ENCODE measurements at regions not wholly inside any gene's neighbourhood (a gene's known extent, or its start where the extent isn't known, plus 50 kb on each side); places are given as distances from the start of the nearest gene placed in this dataset.
"Not testable (repeated sequence)": the region's sequence is repeated elsewhere in the genome, so short reads cannot be mapped to it uniquely, and the experiment has no call there.

GRCh38 chr1:173330952-173331548, 123.9 kb upstream of the TNFSF4 start:
- H3K4me3 ChIP-seq; H3K27ac ChIP-seq; in situ Hi-C loops (cut with MboI; ENCODE audit: low pct_unique_long_range_greater_than_20kb in 2 of 9, low sequenced_read_pairs in 9 of 9, unreplicated experiment in 9 of 9); ATAC-seq (replicated peaks in 6 of 8); H3K4me1 ChIP-seq (replicated peaks in 1 of 2): not testable (repeated sequence)
- 75 to 100% (median 97%) methylated on average over 2 to 9 of the region's 10 CpGs for WGBS, 10 experiments

DNA sequence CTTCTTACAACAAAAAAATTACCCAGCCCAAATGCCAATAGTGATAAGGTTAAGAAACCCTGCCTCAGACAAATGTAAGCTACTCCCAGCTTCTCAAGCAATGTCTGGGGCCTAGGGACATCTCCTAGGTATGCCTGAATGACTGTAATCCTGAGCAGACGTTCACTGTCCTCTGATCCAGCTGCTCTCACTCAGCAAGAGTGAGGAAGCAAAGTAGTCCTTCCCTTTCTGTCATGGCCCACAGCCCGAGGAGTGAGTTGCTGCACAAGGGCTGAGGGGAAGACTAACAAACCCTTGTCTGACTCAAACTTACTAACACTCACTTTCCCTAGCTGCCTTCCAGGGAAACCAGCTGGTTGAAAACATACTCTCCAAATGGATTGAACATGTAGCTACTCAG, 124.9 kb upstream of the TNFSF4 start:
- Histone ChIP-seq H3K4me3 (no peak overlapping the region), H3K27ac (no peak overlapping the region), H3K4me1 (replicated peaks in 1 of 2) (no peaks in the 10 kb centered on the region)
- in situ Hi-C loops (cut with MboI; ENCODE audit: low pct_unique_long_range_greater_than_20kb in 2 of 9, low sequenced_read_pairs in 9 of 9, unreplicated experiment in 9 of 9), result no loop called here
- no peak for ATAC-seq (replicated peaks in 6 of 8)
- 61 to 75% (median 71%) methylated on average over 1 to 2 of the region's 2 CpGs; no CpG with 5 or more reads in 6 of the 10 experiments for WGBS, 10 experiments

DNA sequence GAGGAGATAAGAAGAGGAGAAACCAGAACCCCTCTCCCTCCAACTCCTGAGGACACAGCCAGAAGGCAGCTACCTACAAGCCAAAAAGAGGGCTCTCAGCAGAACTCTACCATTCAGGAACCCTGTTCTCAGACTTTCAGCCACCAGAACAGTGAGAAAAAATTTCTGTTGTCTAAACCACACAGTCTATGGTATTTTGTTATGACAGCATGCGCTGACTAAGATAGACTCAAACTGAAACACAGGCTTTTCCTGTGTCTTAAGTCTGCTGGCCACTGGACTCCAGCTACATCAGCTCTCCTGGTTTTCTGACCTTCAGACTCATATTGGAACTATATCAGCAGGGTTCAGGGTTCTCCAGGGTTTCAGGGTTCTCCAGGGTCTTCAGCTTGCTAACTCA, 126.5 kb upstream of the TNFSF4 start:
- Histone ChIP-seq H3K27ac (no peak overlapping the region), H3K4me1 (replicated peaks in 1 of 2) (no peaks in the 10 kb centered on the region), H3K4me3 (no peak overlapping the region)
- 80 to 100% (median 100%) methylated on average over 1 of the region's 1 CpG; no CpG with 5 or more reads in 4 of the 10 experiments for WGBS, 10 experiments
- in situ Hi-C loops (cut with MboI; ENCODE audit: low pct_unique_long_range_greater_than_20kb in 2 of 9, low sequenced_read_pairs in 9 of 9, unreplicated experiment in 9 of 9), result no loop called here
- no peak for ATAC-seq (replicated peaks in 6 of 8)

DNA sequence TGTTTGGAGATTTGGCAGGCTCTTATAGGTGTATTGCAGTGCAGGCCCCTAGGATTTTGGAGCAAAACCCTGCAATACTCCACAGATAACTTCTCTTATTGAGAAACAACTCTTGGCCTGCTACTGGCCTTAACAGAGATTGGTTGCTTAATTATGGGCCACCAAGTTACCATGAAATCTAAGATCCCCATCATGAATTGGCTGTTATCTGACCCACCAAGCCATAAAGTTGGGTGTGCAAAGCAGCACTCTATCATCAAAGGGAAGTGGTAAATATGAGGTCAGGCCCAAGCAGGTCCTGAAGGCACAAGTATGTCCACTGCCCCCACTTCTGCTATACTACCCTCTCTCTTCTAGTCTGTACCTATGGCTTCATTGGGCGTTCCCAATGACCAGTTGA, 130.0 kb upstream of the TNFSF4 start:
- WGBS, 10 experiments, result 0 to 100% (median 72%) methylated on average over 1 of the region's 1 CpG; no CpG with 5 or more reads in 4 of the 10 experiments
- no peak overlapping the region for H3K4me3 ChIP-seq
- ATAC-seq (replicated peaks in 6 of 8), result no peak
- H3K4me1 ChIP-seq (replicated peaks in 1 of 2), result no peaks in the 10 kb centered on the region
- H3K27ac ChIP-seq, result no peak overlapping the region
- in situ Hi-C loops (cut with MboI; ENCODE audit: low pct_unique_long_range_greater_than_20kb in 2 of 9, low sequenced_read_pairs in 9 of 9, unreplicated experiment in 9 of 9), result no loop called here

- 12 to 85% (median 41%) methylated on average over 3 to 5 of the region's 5 CpGs; no CpG with 5 or more reads in 1 of the 10 experiments for WGBS, 10 experiments
- Histone ChIP-seq H3K4me1 (replicated peaks in 1 of 2) (peaks cover 0 to 3% of the 10 kb centered on the region in 2 donors), H3K4me3 (no peak overlapping the region), H3K27ac (no peak overlapping the region)
- no peak for ATAC-seq (replicated peaks in 6 of 8)
- in situ Hi-C loops (cut with MboI; ENCODE audit: low pct_unique_long_range_greater_than_20kb in 2 of 9, low sequenced_read_pairs in 9 of 9, unreplicated experiment in 9 of 9), result no loop called here
These were observed 134.2 kb upstream of the TNFSF4 start for GRCh38 chr1:173341307-173341706.

DNA sequence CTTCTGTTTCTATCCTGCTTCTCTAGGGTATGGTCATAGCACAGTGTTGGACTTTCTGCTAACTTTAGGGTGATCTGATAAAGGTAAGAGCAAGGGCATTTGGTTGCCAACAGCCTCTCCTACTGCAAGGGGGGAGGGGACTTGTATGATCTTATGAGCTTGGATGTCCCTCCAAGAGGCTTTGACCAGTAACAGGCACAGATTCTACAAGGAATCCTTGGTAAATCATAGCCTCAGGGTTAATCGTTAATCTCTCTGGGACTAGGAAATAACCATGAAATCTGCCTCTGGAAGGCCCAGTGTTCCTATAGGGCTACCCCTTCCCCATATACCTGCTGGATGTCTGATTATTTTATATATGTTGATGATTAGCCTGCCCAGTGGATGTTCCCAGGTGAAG, 134.8 kb upstream of the TNFSF4 start:
- whole genome bisulfite sequencing, 10 experiments, result 80 to 100% (median 85%) methylated on average over 1 of the region's 1 CpG; no CpG with 5 or more reads in 2 of the 10 experiments
- H3K27ac ChIP-seq, result no peak overlapping the region

GRCh38 chr1:173342736-173343135, 134.4 kb upstream of the PRDX6 start:
- Histone ChIP-seq H3K4me1 (replicated peaks in 1 of 2) (peaks cover 5 to 9% of the 10 kb centered on the region in 2 donors), H3K27ac (no peak overlapping the region), H3K4me3 (no peak overlapping the region)
- 66 to 100% (median 82%) methylated on average over 1 to 2 of the region's 2 CpGs; no CpG with 5 or more reads in 3 of the 10 experiments for WGBS, 10 experiments
- no peak for ATAC-seq (replicated peaks in 6 of 8)
- in situ Hi-C loops (cut with MboI; ENCODE audit: low pct_unique_long_range_greater_than_20kb in 2 of 9, low sequenced_read_pairs in 9 of 9, unreplicated experiment in 9 of 9), result no loop called here

More for the DNA sequence above, 134.8 kb upstream of the TNFSF4 start:
- H3K4me1 ChIP-seq (replicated peaks in 1 of 2), result peaks cover 0 to 6% of the 10 kb centered on the region in 2 donors
- no peak overlapping the region for H3K4me3 ChIP-seq
- ATAC-seq (replicated peaks in 6 of 8), result no peak
- in situ Hi-C loops (cut with MboI; ENCODE audit: low pct_unique_long_range_greater_than_20kb in 2 of 9, low sequenced_read_pairs in 9 of 9, unreplicated experiment in 9 of 9), result no loop called here

DNA sequence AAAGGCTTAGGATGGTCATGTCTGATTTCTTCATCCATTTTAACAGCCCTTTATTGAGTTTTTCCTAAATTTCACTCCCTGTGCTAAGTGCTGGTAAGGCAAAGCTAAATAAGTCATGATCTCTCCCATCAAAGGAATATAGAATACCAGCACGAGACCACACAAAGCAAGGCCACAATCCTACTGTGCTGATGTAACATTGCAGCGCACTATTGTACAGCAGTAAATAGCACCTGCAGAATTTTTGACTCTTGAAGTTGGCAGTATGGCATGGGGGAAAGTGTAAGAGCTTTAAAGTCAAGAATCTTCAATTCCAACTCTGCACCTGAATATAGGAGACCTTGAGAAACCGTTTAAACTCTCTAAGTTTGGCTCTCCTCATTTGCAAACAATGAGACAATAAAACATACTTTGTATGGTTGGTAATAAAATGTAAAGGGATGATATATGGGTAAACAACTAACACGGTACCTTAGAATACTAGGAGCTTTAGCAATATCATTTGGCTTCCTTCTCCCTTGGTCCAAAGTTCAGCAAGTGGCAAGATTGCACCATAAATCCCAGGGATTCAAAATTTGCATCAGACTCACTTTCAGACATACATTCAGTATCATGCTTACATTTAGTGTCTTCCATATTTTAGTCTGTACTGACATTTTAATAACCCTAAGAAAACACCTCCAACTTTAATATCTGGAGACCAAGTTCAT, 132.9 kb upstream of the PRDX6 start:
- no peak for ATAC-seq (replicated peaks in 6 of 8)
- in situ Hi-C loops (cut with MboI; ENCODE audit: low pct_unique_long_range_greater_than_20kb in 2 of 9, low sequenced_read_pairs in 9 of 9, unreplicated experiment in 9 of 9), result no loop called here
- peaks cover 5 to 9% of the 10 kb centered on the region in 2 donors for H3K4me1 ChIP-seq (replicated peaks in 1 of 2)
- H3K27ac ChIP-seq, result no peak overlapping the region
- WGBS, 10 experiments, result 47 to 92% (median 84%) methylated on average over 3 to 4 of the region's 4 CpGs; no CpG with 5 or more reads in 1 of the 10 experiments
- H3K4me3 ChIP-seq, result no peak overlapping the region

GRCh38 chr1:173347282-173347818, 129.8 kb upstream of the PRDX6 start:
- WGBS, 10 experiments, result 25 to 83% (median 40%) methylated on average over 1 of the region's 1 CpG; no CpG with 5 or more reads in 4 of the 10 experiments
- Histone ChIP-seq H3K4me3 (no peak overlapping the region), H3K27ac (no peak overlapping the region), H3K4me1 (replicated peaks in 1 of 2) (peaks cover 5 to 9% of the 10 kb centered on the region in 2 donors)
- peak in 5 of 8 experiments; percentile 24 to 87 (median 67) for ATAC-seq (replicated peaks in 6 of 8)
- in situ Hi-C loops (cut with MboI; ENCODE audit: low pct_unique_long_range_greater_than_20kb in 2 of 9, low sequenced_read_pairs in 9 of 9, unreplicated experiment in 9 of 9), result no loop called here

GRCh38 chr1:173352635-173353034, 124.5 kb upstream of the PRDX6 start:
- H3K27ac ChIP-seq; ATAC-seq (replicated peaks in 6 of 8); in situ Hi-C loops (cut with MboI; ENCODE audit: low pct_unique_long_range_greater_than_20kb in 2 of 9, low sequenced_read_pairs in 9 of 9, unreplicated experiment in 9 of 9); H3K4me1 ChIP-seq (replicated peaks in 1 of 2); H3K4me3 ChIP-seq: not testable (repeated sequence)
- 67 to 100% (median 92%) methylated on average over 1 to 4 of the region's 4 CpGs; no CpG with 5 or more reads in 1 of the 10 experiments for WGBS, 10 experiments

DNA sequence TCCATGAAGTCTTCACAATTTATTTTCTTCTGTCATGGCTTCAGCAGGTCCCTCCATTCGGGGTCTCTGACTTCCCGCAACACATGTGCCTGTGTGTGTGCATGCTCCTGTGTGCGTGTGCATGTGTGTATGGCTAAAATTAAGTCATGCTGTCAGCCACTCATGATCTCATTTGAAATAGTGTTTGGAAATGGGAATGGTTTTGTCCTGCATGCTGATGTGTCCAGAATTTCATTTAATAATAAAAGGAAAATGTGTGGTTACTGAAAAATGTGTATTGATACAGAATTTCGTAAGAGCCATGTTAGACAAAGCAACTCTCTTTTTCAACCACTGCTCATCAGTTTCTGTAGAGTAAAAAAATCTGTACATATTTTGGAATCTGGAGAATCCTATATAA, 123.8 kb upstream of the PRDX6 start:
- no peaks in the 10 kb centered on the region for H3K4me1 ChIP-seq (replicated peaks in 1 of 2)
- no peak overlapping the region for H3K27ac ChIP-seq
- in situ Hi-C loops (cut with MboI; ENCODE audit: low pct_unique_long_range_greater_than_20kb in 2 of 9, low sequenced_read_pairs in 9 of 9, unreplicated experiment in 9 of 9), result no loop called here
- ATAC-seq (replicated peaks in 6 of 8), result peak in 1 of 8 experiments; percentile 77
- no peak overlapping the region for H3K4me3 ChIP-seq
- 60 to 100% (median 95%) methylated on average over 1 to 4 of the region's 4 CpGs for WGBS, 10 experiments

GRCh38 chr1:173354937-173355280, 122.2 kb upstream of the PRDX6 start:
- in situ Hi-C loops (cut with MboI; ENCODE audit: low pct_unique_long_range_greater_than_20kb in 2 of 9, low sequenced_read_pairs in 9 of 9, unreplicated experiment in 9 of 9), result no loop called here
- ATAC-seq (replicated peaks in 6 of 8), result no peak
- 71 to 100% (median 89%) methylated on average over 1 to 3 of the region's 3 CpGs; no CpG with 5 or more reads in 2 of the 10 experiments for WGBS, 10 experiments
- no peak overlapping the region for H3K4me3 ChIP-seq
- no peak overlapping the region for H3K27ac ChIP-seq
- no peaks in the 10 kb centered on the region for H3K4me1 ChIP-seq (replicated peaks in 1 of 2)

DNA sequence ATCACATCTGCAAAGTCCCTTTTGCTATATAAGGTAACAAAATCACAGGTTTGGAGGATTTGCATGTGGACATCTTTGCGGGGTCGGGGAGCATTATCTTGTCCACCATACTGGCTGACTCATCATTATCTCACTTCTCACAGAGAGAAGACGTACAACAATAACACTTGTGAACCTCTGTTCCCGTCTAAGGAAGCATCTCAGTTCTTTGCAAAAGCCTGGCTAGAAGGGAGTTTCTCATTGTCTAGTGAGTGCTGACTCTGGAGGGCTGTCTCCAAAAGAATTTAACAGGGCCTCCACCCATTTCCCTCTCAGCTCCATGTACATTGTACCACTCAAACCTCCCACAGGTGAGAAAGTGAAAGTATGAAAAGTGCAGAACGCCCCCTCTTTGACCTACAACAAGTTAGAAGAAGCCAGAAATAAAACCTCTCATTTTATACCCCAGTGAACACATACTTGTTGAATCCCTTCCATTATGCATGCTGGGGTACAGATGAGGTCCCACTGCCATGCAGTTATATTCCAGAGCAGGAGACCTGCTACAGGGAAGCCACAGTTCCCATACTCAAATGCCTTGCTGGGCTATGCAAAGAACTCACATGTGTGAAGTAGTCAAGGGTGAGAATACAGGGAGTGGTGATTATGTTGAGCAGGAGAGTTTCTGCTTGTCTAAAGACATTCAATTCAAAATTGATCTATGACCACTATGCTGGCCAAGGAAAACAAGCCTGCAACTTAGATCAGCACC, 121.7 kb upstream of the PRDX6 start:
- Histone ChIP-seq H3K4me3 (no peak overlapping the region), H3K27ac (no peak overlapping the region), H3K4me1 (replicated peaks in 1 of 2) (no peaks in the 10 kb centered on the region)
- ATAC-seq (replicated peaks in 6 of 8), result peak in 3 of 8 experiments; percentile 33 to 98 (median 98)
- WGBS, 10 experiments, result 29 to 100% (median 88%) methylated on average over 1 to 5 of the region's 5 CpGs; no CpG with 5 or more reads in 1 of the 10 experiments
- in situ Hi-C loops (cut with MboI; ENCODE audit: low pct_unique_long_range_greater_than_20kb in 2 of 9, low sequenced_read_pairs in 9 of 9, unreplicated experiment in 9 of 9), result no loop called here
